ENCODE measurements at regions not wholly inside any gene's neighbourhood (a gene's known extent, or its start where the extent isn't known, plus 50 kb on each side); places are given as distances from the start of the nearest gene placed in this dataset.

GRCh38 chr18:72041313-72042032 is 502.7 kb downstream of the CBLN2 start:
- no peak for DNase-seq
- no peak for TF ChIP-seq CTCF (IDR thresholded peaks at IDR 0.05; ENCODE audit: partially characterized antibody, unreplicated experiment)
- Mint-ChIP-seq H3K36me3 (ENCODE audit: unreplicated experiment) (no peaks in the 10 kb centered on the region), H3K27ac (ENCODE audit: unreplicated experiment) (no peak overlapping the region), H3K4me1 (ENCODE audit: low read depth, unreplicated experiment) (no peaks in the 10 kb centered on the region), H3K27me3 (ENCODE audit: unreplicated experiment) (no peaks in the 10 kb centered on the region), H3K4me3 (ENCODE audit: unreplicated experiment) (no peak overlapping the region), H3K9me3 (ENCODE audit: unreplicated experiment) (no peaks in the 10 kb centered on the region)

- Mint-ChIP-seq H3K27me3 (ENCODE audit: unreplicated experiment) (peaks cover 4% of the 10 kb centered on the region), H3K9me3 (ENCODE audit: unreplicated experiment) (peaks cover 2% of the 10 kb centered on the region), H3K4me3 (ENCODE audit: unreplicated experiment) (no peak overlapping the region), H3K36me3 (ENCODE audit: unreplicated experiment) (no peaks in the 10 kb centered on the region), H3K4me1 (ENCODE audit: low read depth, unreplicated experiment) (peaks cover 11% of the 10 kb centered on the region), H3K27ac (ENCODE audit: unreplicated experiment) (no peak overlapping the region)
- no peak for TF ChIP-seq CTCF (IDR thresholded peaks at IDR 0.05; ENCODE audit: partially characterized antibody, unreplicated experiment)
- no peak for DNase-seq
Observed at GRCh38 chr18:72013427-72013850, 530.7 kb downstream of the CBLN2 start.

GRCh38 chr18:71998547-71999097 is 545.5 kb downstream of the CBLN2 start:
- peaks cover 3% of the 10 kb centered on the region for H3K36me3 Mint-ChIP-seq (ENCODE audit: unreplicated experiment)
- DNase-seq = no peak
- peaks cover 5% of the 10 kb centered on the region for H3K9me3 Mint-ChIP-seq (ENCODE audit: unreplicated experiment)
- H3K27me3 Mint-ChIP-seq (ENCODE audit: unreplicated experiment) = peaks cover 6% of the 10 kb centered on the region
- no peak overlapping the region for H3K4me3 Mint-ChIP-seq (ENCODE audit: unreplicated experiment)
- TF ChIP-seq CTCF (IDR thresholded peaks at IDR 0.05; ENCODE audit: partially characterized antibody, unreplicated experiment) = no peak
- no peak overlapping the region for H3K27ac Mint-ChIP-seq (ENCODE audit: unreplicated experiment)
- H3K4me1 Mint-ChIP-seq (ENCODE audit: low read depth, unreplicated experiment) = peaks cover 18% of the 10 kb centered on the region

GRCh38 chr18:71995904-71996465 is 548.2 kb downstream of the CBLN2 start:
- peaks cover 5% of the 10 kb centered on the region for H3K36me3 Mint-ChIP-seq (ENCODE audit: unreplicated experiment)
- peaks cover 6% of the 10 kb centered on the region for H3K27me3 Mint-ChIP-seq (ENCODE audit: unreplicated experiment)
- peaks cover 20% of the 10 kb centered on the region for H3K4me1 Mint-ChIP-seq (ENCODE audit: low read depth, unreplicated experiment)
- H3K9me3 Mint-ChIP-seq (ENCODE audit: unreplicated experiment) = peaks cover 6% of the 10 kb centered on the region
- peak overlapping the region; percentile 78 for H3K27ac Mint-ChIP-seq (ENCODE audit: unreplicated experiment)
- no peak for TF ChIP-seq CTCF (IDR thresholded peaks at IDR 0.05; ENCODE audit: partially characterized antibody, unreplicated experiment)
- no peak for DNase-seq
- no peak overlapping the region for H3K4me3 Mint-ChIP-seq (ENCODE audit: unreplicated experiment)

GRCh38 chr18:71994273-71994672 is 549.9 kb downstream of the CBLN2 start:
- no peak for DNase-seq
- Mint-ChIP-seq H3K27ac (ENCODE audit: unreplicated experiment) (peak overlapping the region; percentile 78), H3K4me1 (ENCODE audit: low read depth, unreplicated experiment) (peaks cover 20% of the 10 kb centered on the region), H3K4me3 (ENCODE audit: unreplicated experiment) (no peak overlapping the region), H3K36me3 (ENCODE audit: unreplicated experiment) (peaks cover 5% of the 10 kb centered on the region), H3K9me3 (ENCODE audit: unreplicated experiment) (peaks cover 6% of the 10 kb centered on the region), H3K27me3 (ENCODE audit: unreplicated experiment) (peaks cover 6% of the 10 kb centered on the region)
- TF ChIP-seq CTCF (IDR thresholded peaks at IDR 0.05; ENCODE audit: partially characterized antibody, unreplicated experiment) = no peak
